ENCODE measurements at regions not wholly inside any gene's neighbourhood (a gene's known extent, or its start where the extent isn't known, plus 50 kb on each side); places are given as distances from the start of the nearest gene placed in this dataset.

DNA sequence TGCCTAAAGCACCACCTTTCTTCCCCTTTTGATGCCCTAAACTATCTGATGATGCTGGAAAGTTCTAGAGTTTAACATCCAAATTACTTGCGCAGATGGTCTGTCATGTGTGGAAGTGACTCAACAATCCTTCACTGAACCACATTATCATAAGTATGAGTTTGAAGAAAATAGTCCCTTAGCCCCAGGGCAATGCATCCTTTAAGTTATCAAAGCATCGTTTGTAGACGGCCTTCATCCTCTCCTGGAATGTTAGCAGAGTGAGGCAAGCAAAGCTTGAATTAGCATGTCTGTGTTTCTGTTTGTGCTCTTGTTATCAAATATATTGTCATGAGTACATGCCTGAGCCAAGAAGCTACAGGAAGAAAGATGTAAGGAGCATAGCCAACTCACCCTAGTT is 570.9 kb downstream of the MID1IP1 start:
- H3K27ac ChIP-seq (ENCODE audit: low read depth in 2 of 2, low read length in 1 of 2) = no peak overlapping the region
- H3K79me2 ChIP-seq (ENCODE audit: insufficient read depth) = no peaks in the 10 kb centered on the region
- H3K4me2 ChIP-seq = no peak overlapping the region
- no peak for DNase-seq
- H4K20me1 ChIP-seq (ENCODE audit: insufficient read depth) = no peaks in the 10 kb centered on the region
- TF ChIP-seq TAF1 (IDR thresholded peaks at IDR 0.05; ENCODE audit: borderline replicate concordance, low read depth, low read length) (no peak), RFX5 (IDR thresholded peaks at IDR 0.05; ENCODE audit: low read length) (no peak), RAD21 (IDR thresholded peaks at IDR 0.05; ENCODE audit: low read length) (no peak), TEAD4 (IDR thresholded peaks at IDR 0.05; ENCODE audit: borderline replicate concordance, insufficient read depth) (no peak), FOXM1 (IDR thresholded peaks at IDR 0.05; ENCODE audit: low read depth) (no peak), ELF1 (IDR thresholded peaks at IDR 0.05) (no peak), FOSL2 (IDR thresholded peaks at IDR 0.05; ENCODE audit: borderline replicate concordance, low read depth) (no peak), FOXJ3 (CRISPR knock-in tag; IDR thresholded peaks at IDR 0.05) (no peak), EZH2phosphoT487 (IDR thresholded peaks at IDR 0.05; ENCODE audit: borderline replicate concordance, low read depth) (no peak), YY1 (IDR thresholded peaks at IDR 0.05; ENCODE audit: low read depth) (no peak), NFIC (IDR thresholded peaks at IDR 0.05; ENCODE audit: borderline replicate concordance) (no peak), GATA2 (CRISPR knock-in tag; IDR thresholded peaks at IDR 0.05) (no peak), SIN3A (IDR thresholded peaks at IDR 0.05; ENCODE audit: borderline replicate concordance, low read depth, low read length) (no peak), RCOR1 (IDR thresholded peaks at IDR 0.05; ENCODE audit: low read length) (no peak), RXRA (IDR thresholded peaks at IDR 0.05; ENCODE audit: borderline replicate concordance, low read depth) (no peak)
- TF ChIP-seq, protein P1, sequence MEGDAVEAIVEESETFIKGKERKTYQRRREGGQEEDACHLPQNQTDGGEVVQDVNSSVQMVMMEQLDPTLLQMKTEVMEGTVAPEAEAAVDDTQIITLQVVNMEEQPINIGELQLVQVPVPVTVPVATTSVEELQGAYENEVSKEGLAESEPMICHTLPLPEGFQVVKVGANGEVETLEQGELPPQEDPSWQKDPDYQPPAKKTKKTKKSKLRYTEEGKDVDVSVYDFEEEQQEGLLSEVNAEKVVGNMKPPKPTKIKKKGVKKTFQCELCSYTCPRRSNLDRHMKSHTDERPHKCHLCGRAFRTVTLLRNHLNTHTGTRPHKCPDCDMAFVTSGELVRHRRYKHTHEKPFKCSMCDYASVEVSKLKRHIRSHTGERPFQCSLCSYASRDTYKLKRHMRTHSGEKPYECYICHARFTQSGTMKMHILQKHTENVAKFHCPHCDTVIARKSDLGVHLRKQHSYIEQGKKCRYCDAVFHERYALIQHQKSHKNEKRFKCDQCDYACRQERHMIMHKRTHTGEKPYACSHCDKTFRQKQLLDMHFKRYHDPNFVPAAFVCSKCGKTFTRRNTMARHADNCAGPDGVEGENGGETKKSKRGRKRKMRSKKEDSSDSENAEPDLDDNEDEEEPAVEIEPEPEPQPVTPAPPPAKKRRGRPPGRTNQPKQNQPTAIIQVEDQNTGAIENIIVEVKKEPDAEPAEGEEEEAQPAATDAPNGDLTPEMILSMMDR (IDR thresholded peaks at IDR 0.05) = no peak
- H3K27me3 ChIP-seq (ENCODE audit: insufficient read depth) = no peaks in the 10 kb centered on the region
- H3K9ac ChIP-seq = no peak overlapping the region
- no peaks in the 10 kb centered on the region for H3K36me3 ChIP-seq (replicated peaks in 1 of 2; ENCODE audit: control insufficient read depth in 1 of 2, insufficient read depth in 2 of 2, low read length in 1 of 2)
- ChIA-PET CTCF (interaction anchor here (0.9 kb wide), 1 partner anchor 10 kb away, joined by 3 read pairs; no protein-coding TSS in a partner anchor), POLR2A (no interaction called here)
- H3K4me1 ChIP-seq (ENCODE audit: control insufficient read depth in 1 of 2, insufficient read depth in 2 of 2, low read depth in 1 of 2, low read length in 1 of 2) = peaks cover 0 to 3% of the 10 kb centered on the region in 2 experiments; a peak in 1 of 4 replicates
- no peak overlapping the region for H3K4me3 ChIP-seq (ENCODE audit: low read depth in 2 of 2, low read length in 1 of 2)
- H3K9me2 ChIP-seq = no peaks in the 10 kb centered on the region
- no peaks in the 10 kb centered on the region for H3K9me3 ChIP-seq
- WGBS (ENCODE audit: low lambda C conversion rate) = 44% methylated on average over 3 of the region's 3 CpGs
- H2AFZ ChIP-seq (ENCODE audit: low read depth) = no peak overlapping the region
- no peaks in the 10 kb centered on the region for H3F3A ChIP-seq (replicated peaks; ENCODE audit: insufficient read depth)

DNA sequence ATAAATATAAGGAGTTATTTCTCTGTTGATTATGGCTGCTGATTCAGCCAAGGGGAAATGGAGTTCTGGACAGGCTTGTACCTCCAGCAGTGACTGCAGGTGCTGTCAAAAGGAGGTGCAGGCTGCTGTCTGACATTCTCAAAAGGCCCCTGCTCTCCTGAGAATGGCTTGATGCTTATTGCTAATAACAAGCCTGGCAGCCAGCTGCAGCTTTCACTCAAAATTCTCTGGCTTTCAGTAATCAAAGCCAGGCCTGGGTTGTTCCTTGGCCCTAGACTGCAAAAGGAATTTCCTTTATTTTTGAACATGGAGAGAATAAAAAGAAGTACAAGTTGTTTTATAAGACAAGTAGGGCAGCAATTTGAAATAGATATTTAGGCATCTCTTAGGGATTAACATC is 575.9 kb downstream of the MID1IP1 start:
- POLR2A ChIA-PET = no interaction called here
- Histone ChIP-seq H3K9me3 (no peaks in the 10 kb centered on the region), H3K27me3 (ENCODE audit: insufficient read depth) (no peaks in the 10 kb centered on the region; the same call in 1 of the 2 replicates), H3K4me3 (ENCODE audit: low read depth in 2 of 2, low read length in 1 of 2) (no peak overlapping the region), H3F3A (replicated peaks; ENCODE audit: insufficient read depth) (no peaks in the 10 kb centered on the region), H3K9ac (no peak overlapping the region), H3K9me2 (no peaks in the 10 kb centered on the region), H3K36me3 (replicated peaks in 1 of 2; ENCODE audit: control insufficient read depth in 1 of 2, insufficient read depth in 2 of 2, low read length in 1 of 2) (no peaks in the 10 kb centered on the region), H4K20me1 (ENCODE audit: insufficient read depth) (no peaks in the 10 kb centered on the region), H3K79me2 (ENCODE audit: insufficient read depth) (no peaks in the 10 kb centered on the region), H3K4me1 (ENCODE audit: control insufficient read depth in 1 of 2, insufficient read depth in 2 of 2, low read depth in 1 of 2, low read length in 1 of 2) (peaks cover 0 to 3% of the 10 kb centered on the region in 2 experiments; a peak in 1 of 4 replicates), H2AFZ (ENCODE audit: low read depth) (no peak overlapping the region), H3K4me2 (no peak overlapping the region), H3K27ac (ENCODE audit: low read depth in 2 of 2, low read length in 1 of 2) (peak overlapping the region in 1 of 2 experiments; percentile 50; a peak in 2 of 4 replicates)
- CTCF ChIA-PET = interaction anchor here (0.6 kb wide), 1 partner anchor 31 kb away, joined by 3 read pairs; no protein-coding TSS in a partner anchor
- peak in 1 of 2 experiments; percentile 9; a peak in 1 of 4 replicates for TF ChIP-seq EP300 (IDR thresholded peaks at IDR 0.05; ENCODE audit: borderline replicate concordance in 1 of 2, low read depth in 1 of 2, low read length in 1 of 2)
- TF ChIP-seq, protein P2, sequence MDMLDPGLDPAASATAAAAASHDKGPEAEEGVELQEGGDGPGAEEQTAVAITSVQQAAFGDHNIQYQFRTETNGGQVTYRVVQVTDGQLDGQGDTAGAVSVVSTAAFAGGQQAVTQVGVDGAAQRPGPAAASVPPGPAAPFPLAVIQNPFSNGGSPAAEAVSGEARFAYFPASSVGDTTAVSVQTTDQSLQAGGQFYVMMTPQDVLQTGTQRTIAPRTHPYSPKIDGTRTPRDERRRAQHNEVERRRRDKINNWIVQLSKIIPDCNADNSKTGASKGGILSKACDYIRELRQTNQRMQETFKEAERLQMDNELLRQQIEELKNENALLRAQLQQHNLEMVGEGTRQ (IDR thresholded peaks at IDR 0.05; ENCODE audit: borderline replicate concordance, low read depth, low read length) = no peak
- 0 out of 2 replicates have a peak, but pooled peaks have one; percentile 3 for TF ChIP-seq RAD21 (IDR thresholded peaks at IDR 0.05; ENCODE audit: low read length)
- DNase-seq = peak; percentile 16
